Keratinocyte (primary cell): ENCODE measurements at regions not wholly inside any gene's neighbourhood (a gene's known extent, or its start where the extent isn't known, plus 50 kb on each side); places are given as distances from the start of the nearest gene placed in this dataset.

ENCODE experiments used
- DNase-seq: peaks from one replicate; pipeline ENCODE4 v3.0.0-alpha.2; 2011; ENCODE audit warnings: low read depth, missing footprints, low spot score
- FAIRE-seq: peaks from 2 replicates; lab custom pipeline; 2011; peaks lifted over from hg19 to GRCh38; lab: Jason Lieb, UNC
- H2AFZ ChIP-seq: 2 replicates; pipeline ENCODE4 v1.6.0; 2012; ENCODE audit warnings: low read length, control low read depth, inconsistent platforms; ENCODE audit not compliant: control insufficient read depth
- H3K27ac ChIP-seq: 2 replicates; pipeline ENCODE4 v1.5.1; 2011; ENCODE audit warnings: low read length; ENCODE audit not compliant: control insufficient read depth, insufficient read depth
- H3K27me3 ChIP-seq: 3 replicates; pipeline ENCODE4 v1.6.0; 2011; ENCODE audit warnings: low read length; ENCODE audit not compliant: control insufficient read depth, insufficient read depth; ENCODE audit errors: extremely low read depth
- H3K36me3 ChIP-seq, 2 experiments: 2 replicates in 1 of 2; 3 replicates in 1 of 2; pipeline ENCODE4 v1.5.1; 2011; ENCODE audit warnings: low read length in 2 of 2, mild to moderate bottlenecking in 1 of 2; ENCODE audit not compliant: control insufficient read depth in 2 of 2, insufficient read depth in 2 of 2; ENCODE audit errors: extremely low read depth in 1 of 2
- H3K4me1 ChIP-seq: 3 replicates; pipeline ENCODE4 v1.5.1; 2011; ENCODE audit warnings: low read length; ENCODE audit not compliant: control insufficient read depth, insufficient read depth; ENCODE audit errors: extremely low read depth
- H3K4me2 ChIP-seq: 3 replicates; pipeline ENCODE4 v1.6.0; 2011; ENCODE audit warnings: low read depth, low read length; ENCODE audit not compliant: control insufficient read depth, insufficient read depth; ENCODE audit errors: extremely low read depth
- H3K4me3 ChIP-seq, 3 experiments: fragments of 200-600 bp in 1 of 3; sonication (generic) in 1 of 3; 2 replicates in 2 of 3; 3 replicates in 1 of 3; pipeline ENCODE4 v1.5.1; 2011 to 2016; ENCODE audit warnings: low read length in 3 of 3, mild to moderate bottlenecking in 3 of 3, control low read depth in 2 of 3, inconsistent platforms in 1 of 3, low read depth in 1 of 3, mixed read lengths in 1 of 3, mixed run types in 1 of 3, moderate library complexity in 1 of 3; ENCODE audit not compliant: control insufficient read depth in 2 of 3, insufficient read depth in 2 of 3; ENCODE audit errors: extremely low read depth in 1 of 3
- H3K79me2 ChIP-seq: 2 replicates; pipeline ENCODE4 v1.6.0; 2012; ENCODE audit warnings: low read length; ENCODE audit not compliant: control insufficient read depth, insufficient read depth
- H3K9ac ChIP-seq: 3 replicates; pipeline ENCODE4 v1.6.0; 2011; ENCODE audit warnings: low read length; ENCODE audit not compliant: control insufficient read depth, insufficient read depth; ENCODE audit errors: extremely low read depth
- H3K9me1 ChIP-seq: 3 replicates; pipeline ENCODE4 v1.6.0; 2011; ENCODE audit warnings: low read length; ENCODE audit not compliant: control insufficient read depth, insufficient read depth; ENCODE audit errors: extremely low read depth
- H3K9me3 ChIP-seq: 2 replicates; pipeline ENCODE4 v1.5.1; 2012; ENCODE audit warnings: low read depth, low read length; ENCODE audit not compliant: control insufficient read depth
- H4K20me1 ChIP-seq: 3 replicates; pipeline ENCODE4 v1.6.0; 2011; ENCODE audit warnings: low read length; ENCODE audit not compliant: control insufficient read depth, insufficient read depth; ENCODE audit errors: extremely low read depth
- CTCF ChIP-seq, 3 experiments: IDR thresholded peaks in 1 of 3; conservative IDR thresholded peaks in 1 of 3; optimal IDR thresholded peaks in 1 of 3; 2 replicates in 2 of 3; 3 replicates in 1 of 3; pipeline versions ENCODE3 to v1.5.1; 2011; ENCODE audit warnings: low read length in 3 of 3, mild to moderate bottlenecking in 3 of 3, moderate library complexity in 2 of 3, control low read depth in 1 of 3, inconsistent platforms in 1 of 3; ENCODE audit not compliant: insufficient read depth in 2 of 3; ENCODE audit errors: extremely low read depth in 1 of 3
- EZH2 ChIP-seq: IDR thresholded peaks from one replicate; pipeline ENCODE4 v1.6.1; 2012; ENCODE audit warnings: inconsistent platforms, mild to moderate bottlenecking, low read length, moderate library complexity
- dilution Hi-C: fragments of 300-500 bp; cut with MboI; formaldehyde crosslinking; loops from one replicate; pipeline ENCODE4 v1.7.0; 2020; ENCODE audit warnings: low sequenced_read_pairs; ENCODE audit not compliant: extremely low pct_ligation_motif_present

- no peaks in the 10 kb centered on the region for H3K36me3 ChIP-seq
- H3K79me2 ChIP-seq = no peaks in the 10 kb centered on the region
- H2AFZ ChIP-seq = no peak overlapping the region
- dilution Hi-C loops = no loop called here
- no peak overlapping the region for H3K9ac ChIP-seq
- no peaks in the 10 kb centered on the region for H3K9me3 ChIP-seq
- H3K4me1 ChIP-seq = no peaks in the 10 kb centered on the region
- H3K4me3 ChIP-seq = no peak overlapping the region
- TF ChIP-seq CTCF (optimal IDR thresholded peaks at IDR 0.05 in 1 of 3, IDR thresholded peaks at IDR 0.05 in 1 of 3, conservative IDR thresholded peaks at IDR 0.05 in 1 of 3; ENCODE audit: extremely low read depth in 1 of 3, insufficient read depth in 2 of 3, low read length in 3 of 3) (no peak), EZH2 (no peak)
- no peak for DNase-seq
- no peaks in the 10 kb centered on the region for H4K20me1 ChIP-seq
- H3K27me3 ChIP-seq = no peaks in the 10 kb centered on the region
- no peak overlapping the region for H3K4me2 ChIP-seq
- H3K27ac ChIP-seq = no peak overlapping the region
- no peaks in the 10 kb centered on the region for H3K9me1 ChIP-seq
- no peak for FAIRE-seq
Measured at GRCh38 chr2:47697000-47697601, 85.8 kb upstream of the MSH6 start.

GRCh38 chr2:47696478-47696831 is 86.5 kb upstream of the MSH6 start:
- TF ChIP-seq EZH2 = no peak
- TF ChIP-seq CTCF (optimal IDR thresholded peaks at IDR 0.05 in 1 of 3, IDR thresholded peaks at IDR 0.05 in 1 of 3, conservative IDR thresholded peaks at IDR 0.05 in 1 of 3; ENCODE audit: extremely low read depth in 1 of 3, insufficient read depth in 2 of 3, low read length in 3 of 3) = no peak
- Histone ChIP-seq H3K27me3 (no peaks in the 10 kb centered on the region), H3K27ac (no peak overlapping the region), H3K9ac (no peak overlapping the region), H3K9me1 (no peaks in the 10 kb centered on the region), H4K20me1 (no peaks in the 10 kb centered on the region), H3K36me3 (no peaks in the 10 kb centered on the region), H3K4me2 (no peak overlapping the region), H3K9me3 (no peaks in the 10 kb centered on the region), H2AFZ (no peak overlapping the region), H3K4me1 (no peaks in the 10 kb centered on the region), H3K79me2 (no peaks in the 10 kb centered on the region), H3K4me3 (no peak overlapping the region)
- dilution Hi-C loops = no loop called here
- DNase-seq (no peak), FAIRE-seq (no peak)
